ENCODE measurements at regions not wholly inside any gene's neighbourhood (a gene's known extent, or its start where the extent isn't known, plus 50 kb on each side); places are given as distances from the start of the nearest gene placed in this dataset.

- no peaks in the 10 kb centered on the region for H3F3A ChIP-seq (ENCODE audit: insufficient read depth, low read length)
- H3K27me3 ChIP-seq (replicated peaks; ENCODE audit: insufficient read depth, low read length) = no peaks in the 10 kb centered on the region
These were observed 81.8 kb upstream of the AGAP1 start for GRCh38 chr2:235411905-235412485.

GRCh38 chr2:235413064-235413463 is 80.8 kb upstream of the AGAP1 start:
- no peaks in the 10 kb centered on the region for H3K9me3 ChIP-seq (replicated peaks; ENCODE audit: insufficient read depth, low read length)
- no peaks in the 10 kb centered on the region for H3K36me3 ChIP-seq (replicated peaks; ENCODE audit: insufficient read depth, low read length)
- no peak overlapping the region for H3K4me3 ChIP-seq (ENCODE audit: low read length)
- H3K9me2 ChIP-seq (replicated peaks; ENCODE audit: insufficient read depth, low read length) = no peaks in the 10 kb centered on the region
- no peak overlapping the region for H3K9ac ChIP-seq (ENCODE audit: low read length)
- H3K79me2 ChIP-seq (ENCODE audit: low read length) = no peaks in the 10 kb centered on the region
- H3F3A ChIP-seq (ENCODE audit: insufficient read depth, low read length) = no peaks in the 10 kb centered on the region
- no peaks in the 10 kb centered on the region for H3K4me1 ChIP-seq (ENCODE audit: low read length)
- no peak overlapping the region for H2AFZ ChIP-seq (ENCODE audit: low read length)
- H3K27me3 ChIP-seq (replicated peaks; ENCODE audit: insufficient read depth, low read length) = no peaks in the 10 kb centered on the region
- H3K27ac ChIP-seq (ENCODE audit: low read length) = no peak overlapping the region
- H4K20me1 ChIP-seq (ENCODE audit: insufficient read depth, low read length) = no peaks in the 10 kb centered on the region
- DNase-seq = no peak
- TF ChIP-seq CTCF (IDR thresholded peaks at IDR 0.05; ENCODE audit: low read length) (no peak), EZH2 (optimal IDR thresholded peaks at IDR 0.05; ENCODE audit: low read depth, low read length) (no peak), EZH2phosphoT487 (IDR thresholded peaks at IDR 0.05; ENCODE audit: low read length) (no peak)
- no peak overlapping the region for H3K4me2 ChIP-seq (ENCODE audit: low read depth, low read length)

More at GRCh38 chr2:235411905-235412485, 81.8 kb upstream of the AGAP1 start:
- Histone ChIP-seq H3K27ac (ENCODE audit: low read length) (no peak overlapping the region), H3K36me3 (replicated peaks; ENCODE audit: insufficient read depth, low read length) (no peaks in the 10 kb centered on the region), H3K9me2 (replicated peaks; ENCODE audit: insufficient read depth, low read length) (no peaks in the 10 kb centered on the region), H4K20me1 (ENCODE audit: insufficient read depth, low read length) (no peaks in the 10 kb centered on the region), H3K79me2 (ENCODE audit: low read length) (no peaks in the 10 kb centered on the region), H3K4me3 (ENCODE audit: low read length) (no peak overlapping the region), H3K4me1 (ENCODE audit: low read length) (no peaks in the 10 kb centered on the region), H3K4me2 (ENCODE audit: low read depth, low read length) (no peak overlapping the region), H3K9ac (ENCODE audit: low read length) (no peak overlapping the region), H3K9me3 (replicated peaks; ENCODE audit: insufficient read depth, low read length) (no peaks in the 10 kb centered on the region), H2AFZ (ENCODE audit: low read length) (no peak overlapping the region)
- DNase-seq = no peak
- TF ChIP-seq EZH2phosphoT487 (IDR thresholded peaks at IDR 0.05; ENCODE audit: low read length) (no peak), EZH2 (optimal IDR thresholded peaks at IDR 0.05; ENCODE audit: low read depth, low read length) (no peak), CTCF (IDR thresholded peaks at IDR 0.05; ENCODE audit: low read length) (no peak)

GRCh38 chr2:235414422-235414821 is 79.4 kb upstream of the AGAP1 start:
- DNase-seq = no peak
- TF ChIP-seq EZH2 (optimal IDR thresholded peaks at IDR 0.05; ENCODE audit: low read depth, low read length) = no peak
- no peak for TF ChIP-seq EZH2phosphoT487 (IDR thresholded peaks at IDR 0.05; ENCODE audit: low read length)
- TF ChIP-seq CTCF (IDR thresholded peaks at IDR 0.05; ENCODE audit: low read length) = no peak
- H2AFZ ChIP-seq (ENCODE audit: low read length) = no peak overlapping the region
- H3K4me2 ChIP-seq (ENCODE audit: low read depth, low read length) = no peak overlapping the region
- no peak overlapping the region for H3K9ac ChIP-seq (ENCODE audit: low read length)
- no peaks in the 10 kb centered on the region for H3K4me1 ChIP-seq (ENCODE audit: low read length)
- no peaks in the 10 kb centered on the region; the same call in 1 of the 2 replicates for H3F3A ChIP-seq (ENCODE audit: insufficient read depth, low read length)
- no peaks in the 10 kb centered on the region for H4K20me1 ChIP-seq (ENCODE audit: insufficient read depth, low read length)
- no peaks in the 10 kb centered on the region for H3K27me3 ChIP-seq (replicated peaks; ENCODE audit: insufficient read depth, low read length)
- H3K79me2 ChIP-seq (ENCODE audit: low read length) = no peaks in the 10 kb centered on the region
- no peaks in the 10 kb centered on the region for H3K36me3 ChIP-seq (replicated peaks; ENCODE audit: insufficient read depth, low read length)
- no peak overlapping the region for H3K4me3 ChIP-seq (ENCODE audit: low read length)
- no peaks in the 10 kb centered on the region for H3K9me2 ChIP-seq (replicated peaks; ENCODE audit: insufficient read depth, low read length)
- H3K27ac ChIP-seq (ENCODE audit: low read length) = no peak overlapping the region
- no peaks in the 10 kb centered on the region for H3K9me3 ChIP-seq (replicated peaks; ENCODE audit: insufficient read depth, low read length)

Measured in MM.1S (cell line).